Activated CD4-positive, alpha-beta memory T cell treated with anti-CD3 and anti-CD28 coated beads, Interleukin-2, amount 10 ng/mL, durations not matched to agents 7 days and 5 days (primary cell): ENCODE measurements at regions not wholly inside any gene's neighbourhood (a gene's known extent, or its start where the extent isn't known, plus 50 kb on each side); places are given as distances from the start of the nearest gene placed in this dataset.
A peak's percentile ranks its signal among the peaks of the same experiment; 100 is the strongest.
"Not testable (repeated sequence)": the region's sequence is repeated elsewhere in the genome, so short reads cannot be mapped to it uniquely, and the experiment has no call there.

Experiments used
- CTCF ChIA-PET: fragments of 350-600 bp; sonication (Branson Sonifier 250); formaldehyde crosslinking; loops from one replicate; lab custom pipeline; 2021; ENCODE audit warnings: antibody characterized with exemption, inconsistent platforms; lab: Charles Lee
- POLR2A ChIA-PET: fragments of 350-600 bp; sonication (Branson Sonifier 250); formaldehyde crosslinking; loops from one replicate; lab custom pipeline; 2021; ENCODE audit warnings: antibody characterized with exemption; lab: Charles Lee
- DNase-seq: peaks from one replicate; pipeline ENCODE4 v3.0.0-alpha.2; 2020
- H3K27ac Mint-ChIP-seq: one replicate; pipeline ENCODE4 v1.8.0; 2021; ENCODE audit warnings: mild to moderate bottlenecking, mixed read lengths
- H3K27me3 Mint-ChIP-seq: one replicate; pipeline ENCODE4 v1.8.0; 2021; ENCODE audit warnings: mixed read lengths
- H3K36me3 Mint-ChIP-seq: one replicate; pipeline ENCODE4 v1.8.0; 2021; ENCODE audit warnings: low read depth, mixed read lengths
- H3K4me1 Mint-ChIP-seq: one replicate; pipeline ENCODE4 v1.8.0; 2021; ENCODE audit warnings: mixed read lengths
- H3K4me3 Mint-ChIP-seq: one replicate; pipeline ENCODE4 v1.8.0; 2021; ENCODE audit warnings: mild to moderate bottlenecking, mixed read lengths
- H3K9me3 Mint-ChIP-seq: one replicate; pipeline ENCODE4 v1.8.0; 2021; ENCODE audit warnings: mixed read lengths

GRCh38 chr11:128036556-128037093, 550.7 kb downstream of the ETS1 start:
- no peak overlapping the region for H3K27ac Mint-ChIP-seq
- POLR2A ChIA-PET = interaction anchor here (1.2 to 4.8 kb wide), 2 partner anchors 15 to 428 kb away, joined by 3 to 91 read pairs; no protein-coding TSS in a partner anchor
- no peaks in the 10 kb centered on the region for H3K9me3 Mint-ChIP-seq
- DNase-seq = no peak
- CTCF ChIA-PET = interaction anchor here (1.1 to 5.0 kb wide), 6 partner anchors 17 to 595 kb away, joined by 3 to 106 read pairs (median 8); no protein-coding TSS in a partner anchor
- no peaks in the 10 kb centered on the region for H3K27me3 Mint-ChIP-seq
- peaks cover 34% of the 10 kb centered on the region for H3K4me1 Mint-ChIP-seq
- H3K4me3 Mint-ChIP-seq = no peak overlapping the region
- no peaks in the 10 kb centered on the region for H3K36me3 Mint-ChIP-seq

DNA sequence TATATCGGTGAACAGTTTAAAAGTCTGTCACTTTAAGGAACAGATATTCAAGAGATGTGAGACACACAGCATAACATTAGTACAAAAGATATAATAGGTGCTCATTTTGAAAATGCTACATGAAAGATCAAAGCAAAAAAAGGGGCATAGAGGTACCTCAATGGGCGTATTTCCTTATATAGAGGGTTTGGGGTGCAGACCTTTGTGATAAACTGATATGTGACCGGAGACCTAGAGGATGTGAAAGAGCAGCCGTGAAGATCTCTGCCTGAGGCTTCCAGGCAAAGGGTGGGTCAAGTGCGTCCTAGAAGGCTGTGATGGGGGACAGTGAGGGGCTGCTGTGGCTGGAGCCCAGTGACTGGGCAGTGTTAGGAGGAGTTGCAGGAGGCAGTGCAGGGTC, 551.4 kb downstream of the ETS1 start:
- no peak for DNase-seq
- Mint-ChIP-seq H3K4me1 (peaks cover 35% of the 10 kb centered on the region), H3K27ac (no peak overlapping the region), H3K4me3 (no peak overlapping the region), H3K36me3 (no peaks in the 10 kb centered on the region), H3K27me3 (no peaks in the 10 kb centered on the region), H3K9me3 (no peaks in the 10 kb centered on the region)
- ChIA-PET POLR2A (no interaction called here), CTCF (interaction anchor here (1.3 to 5.0 kb wide), 3 partner anchors 18 to 122 kb away, joined by 7 to 106 read pairs (median 44); no protein-coding TSS in a partner anchor)

DNA sequence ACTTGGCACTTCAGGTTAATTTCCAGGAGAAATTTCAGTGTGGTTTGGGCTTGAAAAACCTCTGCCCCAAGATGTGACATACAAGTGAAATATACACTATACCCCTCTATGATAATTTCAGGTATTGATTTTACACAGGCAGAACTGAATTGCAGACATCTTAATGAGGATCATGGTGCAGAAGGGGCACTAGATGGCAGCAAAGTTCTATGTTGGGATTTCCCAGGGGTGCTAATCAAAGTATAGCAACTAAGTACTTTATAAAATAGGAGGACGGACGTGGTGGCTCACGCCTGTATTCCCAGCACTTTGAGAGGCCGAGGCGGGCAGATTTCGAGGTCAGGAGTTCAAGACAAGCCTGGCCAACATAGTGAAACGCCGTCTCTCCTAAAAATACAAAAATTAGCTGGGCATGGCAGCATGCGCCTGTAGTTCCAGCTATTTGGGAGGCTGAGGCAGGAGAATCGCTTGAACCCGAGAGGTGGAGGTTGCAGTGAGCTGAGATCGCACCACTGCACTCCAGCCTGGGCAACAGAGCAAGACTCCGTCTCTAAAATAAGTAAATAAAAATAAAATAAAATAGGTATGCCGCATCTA, 555.7 kb downstream of the ETS1 start:
- H3K9me3 Mint-ChIP-seq, H3K4me1 Mint-ChIP-seq, H3K27ac Mint-ChIP-seq, H3K4me3 Mint-ChIP-seq, H3K36me3 Mint-ChIP-seq, POLR2A ChIA-PET: not testable (repeated sequence)
- H3K27me3 Mint-ChIP-seq = peaks cover 17% of the 10 kb centered on the region
- DNase-seq = peak; percentile 74
- CTCF ChIA-PET = interaction anchor here (0.8 to 2.5 kb wide), 13 partner anchors 13 to 827 kb away, joined by 3 to 44 read pairs (median 4); no protein-coding TSS in a partner anchor

DNA sequence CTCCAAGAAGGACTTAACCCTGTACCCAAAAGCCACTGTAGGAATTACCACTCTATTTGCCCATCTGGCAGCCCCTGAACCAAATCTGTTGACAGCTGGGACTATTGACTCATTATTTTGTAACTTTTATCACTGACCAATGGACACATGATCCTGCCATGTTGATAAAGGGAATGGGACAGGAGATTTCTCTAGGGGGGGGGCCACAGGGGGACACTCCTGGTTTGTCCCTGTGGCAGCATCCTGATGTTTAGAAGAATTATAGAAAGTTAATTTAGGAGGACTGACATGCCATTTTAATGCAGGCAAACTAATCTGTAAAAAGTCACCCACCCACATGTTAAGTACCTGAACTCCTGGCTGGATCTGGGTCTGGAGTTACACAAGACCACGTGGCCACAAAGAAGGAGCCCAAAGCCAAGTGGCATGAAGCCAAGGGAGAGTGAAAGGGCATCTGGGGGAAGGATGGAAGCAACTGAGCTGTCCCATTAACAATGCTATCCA, 558.1 kb downstream of the ETS1 start:
- peaks cover 20% of the 10 kb centered on the region for H3K27me3 Mint-ChIP-seq
- ChIA-PET CTCF (interaction anchor here (0.7 to 4.2 kb wide), 9 partner anchors 10 to 829 kb away, joined by 3 to 53 read pairs (median 5); no protein-coding TSS in a partner anchor), POLR2A (interaction anchor here (1.3 kb wide), 1 partner anchor 10 kb away, joined by 5 read pairs; no protein-coding TSS in a partner anchor)
- H3K9me3 Mint-ChIP-seq = no peaks in the 10 kb centered on the region
- peaks cover 6% of the 10 kb centered on the region for H3K4me1 Mint-ChIP-seq
- no peak for DNase-seq
- no peak overlapping the region for H3K27ac Mint-ChIP-seq
- H3K36me3 Mint-ChIP-seq = no peaks in the 10 kb centered on the region
- H3K4me3 Mint-ChIP-seq = no peak overlapping the region

DNA sequence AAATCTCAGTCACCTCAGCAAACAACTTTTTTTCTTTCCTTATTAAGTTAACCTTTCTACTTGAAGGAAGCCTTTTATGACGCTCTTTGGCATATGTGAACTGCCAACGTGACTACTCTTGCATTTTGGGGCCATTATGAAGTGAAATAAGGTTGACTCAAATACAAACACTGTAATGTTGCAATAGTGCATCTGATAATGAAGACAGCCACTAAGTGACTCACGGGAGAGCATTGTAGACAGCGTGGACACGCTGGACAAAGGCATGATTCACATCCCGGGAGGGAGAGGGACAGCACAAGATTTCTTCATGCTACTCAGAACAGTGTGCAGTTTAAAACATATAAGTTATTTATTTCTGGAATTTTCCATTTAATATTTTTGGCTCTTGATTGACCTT, 560.8 kb downstream of the ETS1 start:
- POLR2A ChIA-PET = no interaction called here
- Mint-ChIP-seq H3K9me3 (no peaks in the 10 kb centered on the region), H3K4me3 (no peak overlapping the region), H3K27ac (no peak overlapping the region), H3K27me3 (peaks cover 20% of the 10 kb centered on the region), H3K36me3 (no peaks in the 10 kb centered on the region), H3K4me1 (peaks cover 16% of the 10 kb centered on the region)
- CTCF ChIA-PET = interaction anchor here (0.6 to 4.2 kb wide), 2 partner anchors 131 to 604 kb away, joined by 3 to 53 read pairs; no protein-coding TSS in a partner anchor
- no peak for DNase-seq

DNA sequence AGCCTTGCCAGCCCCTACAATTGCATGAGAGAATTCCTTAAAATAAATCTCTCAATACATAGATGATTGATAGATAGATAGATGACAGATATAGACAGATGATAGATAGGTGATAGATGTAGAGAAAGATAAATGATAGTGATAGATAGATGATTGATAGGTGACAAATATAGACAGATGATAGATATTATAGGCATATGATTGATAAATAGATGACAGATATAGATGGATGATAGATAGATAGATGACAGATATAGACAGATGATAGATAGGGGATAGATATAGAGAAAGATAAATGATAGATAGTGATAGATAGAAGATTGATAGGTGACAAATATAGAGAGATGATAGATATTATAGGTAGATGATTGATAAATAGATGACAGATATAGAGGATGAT, 564.6 kb downstream of the ETS1 start:
- ChIA-PET CTCF (interaction anchor here (0.9 to 1.4 kb wide), 5 partner anchors 15 to 610 kb away, joined by 3 to 5 read pairs (median 3); no protein-coding TSS in a partner anchor), POLR2A (interaction anchor here (0.9 kb wide), 2 partner anchors 15 to 17 kb away, joined by 3 to 5 read pairs; no protein-coding TSS in a partner anchor)
- Mint-ChIP-seq H3K4me1 (peaks cover 16% of the 10 kb centered on the region), H3K4me3 (no peak overlapping the region), H3K36me3 (no peaks in the 10 kb centered on the region), H3K27me3 (peaks cover 11% of the 10 kb centered on the region), H3K9me3 (no peaks in the 10 kb centered on the region), H3K27ac (no peak overlapping the region)
- no peak for DNase-seq

- no peak for DNase-seq
These were observed 565.4 kb downstream of the ETS1 start for GRCh38 chr11:128022007-128022368.

DNA sequence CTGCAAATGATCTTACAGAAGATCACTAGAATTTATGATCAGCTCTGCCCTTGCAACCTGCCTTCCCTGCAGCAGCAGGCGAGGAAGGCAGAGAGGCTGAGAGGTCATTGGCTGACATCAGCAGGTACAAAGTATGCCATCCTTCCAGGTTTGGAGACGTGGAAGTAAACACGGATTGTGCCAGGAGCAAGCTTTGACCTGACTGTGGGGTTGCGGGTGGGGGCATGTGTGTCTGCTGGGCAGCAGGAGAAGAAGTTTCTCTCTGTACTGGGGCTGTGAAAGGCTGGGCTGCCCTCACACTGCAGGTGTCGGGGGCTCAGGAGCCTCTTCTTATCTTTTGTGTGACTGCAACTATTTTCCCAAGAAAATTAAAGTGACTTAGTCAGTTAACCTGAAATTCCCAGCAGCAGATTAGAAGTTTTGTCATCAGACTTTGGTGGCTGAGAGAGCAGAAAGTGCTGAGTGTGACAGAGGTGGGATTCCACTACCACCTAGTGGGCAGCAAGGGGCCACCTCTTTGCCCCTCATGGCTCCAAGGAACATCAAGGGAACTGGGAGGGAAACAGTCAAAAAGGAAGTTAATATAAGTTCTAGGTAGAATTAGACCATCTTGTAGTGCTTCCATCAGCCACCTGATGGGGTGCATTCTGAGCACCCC, 565.9 kb downstream of the ETS1 start:
- Mint-ChIP-seq H3K27me3 (peaks cover 9% of the 10 kb centered on the region), H3K4me1 (peaks cover 16% of the 10 kb centered on the region), H3K36me3 (no peaks in the 10 kb centered on the region), H3K4me3 (no peak overlapping the region), H3K27ac (no peak overlapping the region), H3K9me3 (no peaks in the 10 kb centered on the region)
- ChIA-PET POLR2A (interaction anchor here (0.9 kb wide), 2 partner anchors 17 to 18 kb away, joined by 3 to 5 read pairs; no protein-coding TSS in a partner anchor), CTCF (interaction anchor here (1.0 to 2.0 kb wide), 5 partner anchors 17 to 611 kb away, joined by 3 to 7 read pairs (median 4); no protein-coding TSS in a partner anchor)
- DNase-seq = no peak

More at GRCh38 chr11:128022007-128022368, 565.4 kb downstream of the ETS1 start:
- no peak overlapping the region for H3K27ac Mint-ChIP-seq
- ChIA-PET POLR2A (interaction anchor here (0.9 kb wide), 2 partner anchors 16 to 17 kb away, joined by 3 to 5 read pairs; no protein-coding TSS in a partner anchor), CTCF (interaction anchor here (0.9 to 1.4 kb wide), 5 partner anchors 16 to 610 kb away, joined by 3 to 5 read pairs (median 3); no protein-coding TSS in a partner anchor)
- no peak overlapping the region for H3K4me3 Mint-ChIP-seq
- H3K9me3 Mint-ChIP-seq = no peaks in the 10 kb centered on the region
- peaks cover 11% of the 10 kb centered on the region for H3K27me3 Mint-ChIP-seq
- H3K4me1 Mint-ChIP-seq = peaks cover 16% of the 10 kb centered on the region
- H3K36me3 Mint-ChIP-seq = no peaks in the 10 kb centered on the region

DNA sequence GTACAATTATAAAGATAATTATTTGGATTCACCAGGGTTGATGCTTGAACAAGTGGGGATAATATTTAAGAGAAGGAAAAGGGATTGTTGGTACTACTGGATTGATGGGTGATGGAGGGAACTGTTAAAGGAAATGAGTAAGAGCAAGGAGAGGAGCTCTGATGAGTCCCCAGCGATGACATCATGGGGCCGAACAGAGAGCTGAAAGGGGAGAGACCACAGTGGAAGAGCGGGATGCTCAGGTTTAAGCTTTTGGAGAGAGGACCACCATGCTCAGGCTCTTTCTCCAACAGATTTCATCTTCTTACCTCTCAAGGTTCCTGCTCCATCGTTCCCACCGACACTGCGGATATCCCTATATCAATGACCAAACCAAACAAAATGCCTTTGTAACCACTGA, 568.7 kb downstream of the ETS1 start:
- ChIA-PET CTCF (interaction anchor here (2.6 kb wide), 1 partner anchor 139 kb away, joined by 8 read pairs; no protein-coding TSS in a partner anchor), POLR2A (no interaction called here)
- peaks cover 16% of the 10 kb centered on the region for H3K4me1 Mint-ChIP-seq
- no peak overlapping the region for H3K4me3 Mint-ChIP-seq
- no peak overlapping the region for H3K27ac Mint-ChIP-seq
- DNase-seq = no peak
- H3K9me3 Mint-ChIP-seq = no peaks in the 10 kb centered on the region
- peaks cover 10% of the 10 kb centered on the region for H3K27me3 Mint-ChIP-seq
- no peaks in the 10 kb centered on the region for H3K36me3 Mint-ChIP-seq

GRCh38 chr11:128005562-128005961, 581.8 kb downstream of the ETS1 start:
- ChIA-PET POLR2A (no interaction called here), CTCF (no interaction called here)
- Mint-ChIP-seq H3K4me1 (no peaks in the 10 kb centered on the region), H3K4me3 (no peak overlapping the region), H3K27me3 (peaks cover 13% of the 10 kb centered on the region), H3K27ac (no peak overlapping the region), H3K9me3 (peaks cover 6% of the 10 kb centered on the region), H3K36me3 (peaks cover 5% of the 10 kb centered on the region)
- no peak for DNase-seq

DNA sequence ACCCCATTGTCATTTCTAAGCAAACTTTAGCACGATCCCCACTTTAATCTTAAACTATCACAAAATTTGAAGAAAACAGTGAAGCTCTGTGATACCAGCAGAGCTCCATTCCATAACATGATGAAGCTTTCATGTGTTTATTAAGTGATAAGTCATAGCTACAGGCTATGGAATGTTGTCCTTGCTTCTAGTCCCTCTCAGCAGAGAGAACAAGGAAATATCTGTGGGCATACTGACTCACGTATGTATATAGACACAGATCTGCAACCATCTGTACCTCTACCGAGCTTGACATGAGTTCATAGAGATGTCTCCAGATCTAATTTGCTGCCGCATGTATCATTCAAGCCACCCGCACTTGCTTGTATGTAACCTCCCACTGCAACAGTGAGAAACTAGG, 588.9 kb downstream of the ETS1 start:
- Mint-ChIP-seq H3K9me3 (no peaks in the 10 kb centered on the region), H3K36me3 (no peaks in the 10 kb centered on the region), H3K27me3 (peaks cover 4% of the 10 kb centered on the region), H3K4me3 (no peak overlapping the region), H3K27ac (no peak overlapping the region), H3K4me1 (no peaks in the 10 kb centered on the region)
- ChIA-PET POLR2A (no interaction called here), CTCF (no interaction called here)
- DNase-seq = no peak

GRCh38 chr11:127997594-127997993, 589.8 kb downstream of the ETS1 start:
- no peak overlapping the region for H3K4me3 Mint-ChIP-seq
- POLR2A ChIA-PET = no interaction called here
- CTCF ChIA-PET = no interaction called here
- no peaks in the 10 kb centered on the region for H3K4me1 Mint-ChIP-seq
- H3K36me3 Mint-ChIP-seq = no peaks in the 10 kb centered on the region
- H3K27ac Mint-ChIP-seq = no peak overlapping the region
- no peak for DNase-seq
- peaks cover 6% of the 10 kb centered on the region for H3K27me3 Mint-ChIP-seq
- no peaks in the 10 kb centered on the region for H3K9me3 Mint-ChIP-seq
